ENCODE measurements at regions not wholly inside any gene's neighbourhood (a gene's known extent, or its start where the extent isn't known, plus 50 kb on each side); places are given as distances from the start of the nearest gene placed in this dataset.

GRCh38 chr10:30765022-30765615 lies 135.6 kb upstream of the LYZL2 start:
- H3K27ac ChIP-seq: no peak overlapping the region
- TF ChIP-seq ZFX (IDR thresholded peaks at IDR 0.05; ENCODE audit: borderline replicate concordance) (no peak), CTCF (IDR thresholded peaks at IDR 0.05) (no peak)

GRCh38 chr10:30763918-30764317 lies 134.4 kb upstream of the LYZL2 start:
- no peak for TF ChIP-seq ZFX (IDR thresholded peaks at IDR 0.05; ENCODE audit: borderline replicate concordance)
- no peak for TF ChIP-seq CTCF (IDR thresholded peaks at IDR 0.05)
- H3K27ac ChIP-seq: no peak overlapping the region

GRCh38 chr10:30762620-30763019 lies 133.1 kb upstream of the LYZL2 start:
- no peak for TF ChIP-seq ZFX (IDR thresholded peaks at IDR 0.05; ENCODE audit: borderline replicate concordance)
- TF ChIP-seq CTCF (IDR thresholded peaks at IDR 0.05): no peak
- H3K27ac ChIP-seq: no peak overlapping the region

- H3K27ac ChIP-seq: no peak overlapping the region
- TF ChIP-seq CTCF (IDR thresholded peaks at IDR 0.05) (no peak), ZFX (IDR thresholded peaks at IDR 0.05; ENCODE audit: borderline replicate concordance) (no peak)
These were observed 129.9 kb upstream of the LYZL2 start for GRCh38 chr10:30759423-30759822.

- TF ChIP-seq ZFX (IDR thresholded peaks at IDR 0.05; ENCODE audit: borderline replicate concordance) (no peak), CTCF (IDR thresholded peaks at IDR 0.05) (no peak)
- no peak overlapping the region for H3K27ac ChIP-seq
These were observed 128.8 kb upstream of the LYZL2 start for GRCh38 chr10:30758338-30758737.

GRCh38 chr10:30756896-30757295 lies 127.3 kb upstream of the LYZL2 start:
- no peak overlapping the region for H3K27ac ChIP-seq
- TF ChIP-seq CTCF (IDR thresholded peaks at IDR 0.05): no peak
- TF ChIP-seq ZFX (IDR thresholded peaks at IDR 0.05; ENCODE audit: borderline replicate concordance): no peak

GRCh38 chr10:30756151-30756550 lies 126.6 kb upstream of the LYZL2 start:
- TF ChIP-seq ZFX (IDR thresholded peaks at IDR 0.05; ENCODE audit: borderline replicate concordance) (no peak), CTCF (IDR thresholded peaks at IDR 0.05) (no peak)
- no peak overlapping the region for H3K27ac ChIP-seq
